NCI-H1105 treated with DMSO at 0.1 percent for 48 hours (cell line): ENCODE measurements at regions not wholly inside any gene's neighbourhood (a gene's known extent, or its start where the extent isn't known, plus 50 kb on each side); places are given as distances from the start of the nearest gene placed in this dataset.
"Not testable (repeated sequence)": the region's sequence is repeated elsewhere in the genome, so short reads cannot be mapped to it uniquely, and the experiment has no call there.

Experiments used
- DNase-seq: peaks from one replicate; lab custom pipeline; 2025; lab: John Stamatoyannopoulos, UW

DNA sequence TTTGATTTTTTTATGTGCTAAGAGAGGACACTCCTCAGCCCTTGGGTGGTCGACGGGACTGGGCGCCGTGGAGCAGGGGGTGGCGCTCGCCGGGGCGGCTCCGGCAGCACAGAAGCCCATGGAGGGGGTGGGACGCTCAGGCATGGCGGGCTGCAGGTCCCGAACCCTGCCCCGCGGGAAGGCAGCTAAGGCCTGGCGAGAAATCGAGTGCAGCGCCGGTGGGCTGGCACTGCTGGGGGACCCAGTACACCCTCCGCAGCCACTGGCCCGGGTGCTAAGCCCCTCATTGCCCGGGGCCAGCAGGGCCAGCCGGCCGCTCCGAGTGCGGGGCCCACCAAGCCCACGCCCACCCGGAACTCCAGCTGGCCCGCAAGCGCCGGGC, 669.7 kb upstream of the CTNND2 start:
- not testable (repeated sequence) for DNase-seq

DNA sequence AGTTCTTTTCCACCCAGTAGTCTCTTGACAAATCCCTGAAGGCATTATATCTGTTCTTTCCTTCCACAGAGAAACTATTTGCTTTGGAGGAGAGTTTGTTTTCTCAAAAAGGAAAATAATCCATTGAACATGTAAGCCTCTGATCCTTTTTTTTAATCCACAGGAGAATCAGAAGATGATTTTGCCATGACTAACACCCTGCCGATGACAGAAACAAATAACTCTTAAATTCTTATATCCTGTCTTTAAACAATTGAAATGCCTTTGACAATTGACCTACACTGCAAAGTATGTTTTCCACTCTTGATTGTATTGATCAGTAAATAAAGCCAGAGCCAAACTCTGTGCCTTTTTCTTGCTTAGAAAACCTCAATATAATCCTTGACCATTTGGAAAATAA, 666.4 kb upstream of the CTNND2 start:
- DNase-seq: no peak

DNA sequence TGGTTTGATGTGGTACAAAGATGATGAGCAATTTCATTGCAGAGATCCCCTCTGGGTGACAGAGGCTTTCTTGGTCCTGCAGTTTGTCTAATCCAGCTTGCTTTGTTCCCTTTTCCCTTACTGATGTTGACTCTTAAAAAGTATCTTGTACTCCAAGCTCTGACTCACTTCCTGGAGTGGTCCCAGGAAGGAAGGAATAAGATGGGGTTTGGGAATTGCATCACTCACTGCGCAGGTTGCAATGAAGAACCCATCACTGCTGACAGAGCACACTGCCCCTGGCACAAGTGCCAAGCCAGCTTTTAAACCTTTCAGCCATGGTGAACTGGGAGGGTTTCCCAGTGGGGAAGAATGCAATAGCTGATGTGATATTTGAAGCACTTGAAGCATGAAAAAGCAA, 662.2 kb upstream of the CTNND2 start:
- DNase-seq: no peak

GRCh38 chr5:12557012-12557411, 652.8 kb upstream of the CTNND2 start:
- DNase-seq: no peak

GRCh38 chr5:12526113-12526512, 621.9 kb upstream of the CTNND2 start:
- no peak for DNase-seq

- no peak for DNase-seq
Observed at GRCh38 chr5:12522116-12522515, 617.9 kb upstream of the CTNND2 start.

- DNase-seq: not testable (repeated sequence)
Observed at GRCh38 chr5:12504983-12505382, 600.7 kb upstream of the CTNND2 start.

DNA sequence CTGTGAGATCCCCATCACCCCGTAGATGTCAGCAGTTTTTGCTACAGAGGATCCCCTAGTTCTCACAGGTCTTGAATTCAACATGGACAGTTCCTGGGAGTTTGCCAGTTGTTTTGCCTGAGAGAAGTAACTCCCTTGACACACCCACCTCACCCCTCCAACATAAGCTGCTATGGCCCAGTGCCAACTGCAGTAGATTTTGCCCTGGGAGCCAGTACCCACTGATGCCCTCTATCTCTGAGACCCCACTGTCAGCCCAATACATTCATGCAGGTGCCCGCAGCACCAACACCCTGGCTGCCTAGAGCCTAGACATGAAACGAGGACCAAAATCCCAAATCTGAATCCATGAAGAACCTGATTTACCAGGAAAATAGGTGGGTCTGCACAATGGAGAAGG, 583.9 kb upstream of the CTNND2 start:
- DNase-seq: peak; percentile 37

GRCh38 chr5:12480487-12480886, 576.2 kb upstream of the CTNND2 start:
- DNase-seq: no peak

GRCh38 chr5:12477554-12477953, 573.3 kb upstream of the CTNND2 start:
- DNase-seq: no peak

DNA sequence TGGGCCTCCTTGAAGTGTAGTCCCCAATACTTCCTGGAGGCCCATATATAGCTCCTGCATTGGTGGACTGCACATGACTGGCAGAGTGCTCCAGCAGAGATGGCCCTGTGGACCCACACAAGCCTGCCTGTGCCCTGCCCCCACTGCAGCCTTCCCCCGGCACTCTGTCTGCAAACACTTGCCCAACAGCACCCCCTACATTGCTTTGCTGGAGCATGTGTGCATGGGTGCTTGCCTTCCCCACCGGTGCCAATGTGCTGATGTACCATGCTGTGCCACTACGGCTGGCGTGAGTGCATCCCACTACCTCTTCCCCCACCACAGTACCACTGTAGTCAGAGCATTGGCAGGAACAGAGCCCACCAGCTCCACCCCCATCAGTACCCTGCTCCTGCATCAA, 563.6 kb upstream of the CTNND2 start:
- DNase-seq: no peak

DNA sequence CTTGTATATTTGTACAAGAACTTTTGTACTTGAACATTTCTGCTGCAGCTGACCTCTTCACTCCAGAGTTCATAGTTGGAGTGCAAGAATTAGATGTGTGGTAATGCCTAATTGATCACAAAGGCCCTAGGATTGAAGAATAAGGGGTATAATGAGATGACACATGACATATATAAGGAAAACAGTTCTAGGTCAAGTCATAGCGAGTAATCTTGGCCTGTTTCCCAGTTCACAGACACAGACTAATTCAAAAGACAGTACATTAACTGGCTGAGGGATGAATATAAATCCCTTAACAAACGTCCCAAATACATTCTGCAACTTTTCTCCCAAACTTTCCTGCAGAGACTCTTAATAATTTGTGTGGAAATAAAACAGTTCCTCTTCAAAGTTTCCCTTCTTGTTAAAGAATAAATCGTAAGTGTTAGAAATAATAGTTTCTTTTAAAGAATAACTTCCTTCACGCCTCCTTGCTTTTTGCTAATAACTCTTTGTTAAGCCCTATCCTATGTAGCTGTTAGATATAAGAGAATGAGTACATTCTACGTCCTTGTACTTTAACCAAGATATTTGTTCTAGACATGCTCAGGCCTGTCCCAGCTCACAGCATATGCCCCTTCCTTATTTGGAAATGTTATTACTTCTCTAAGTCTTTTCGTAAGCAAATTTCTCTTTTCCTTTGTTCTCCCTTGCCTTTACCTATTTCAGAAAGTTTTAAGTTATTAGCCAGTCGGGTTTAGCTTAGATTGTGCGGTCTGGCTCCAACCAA, 556.4 kb upstream of the CTNND2 start:
- peak; percentile 29 for DNase-seq

DNA sequence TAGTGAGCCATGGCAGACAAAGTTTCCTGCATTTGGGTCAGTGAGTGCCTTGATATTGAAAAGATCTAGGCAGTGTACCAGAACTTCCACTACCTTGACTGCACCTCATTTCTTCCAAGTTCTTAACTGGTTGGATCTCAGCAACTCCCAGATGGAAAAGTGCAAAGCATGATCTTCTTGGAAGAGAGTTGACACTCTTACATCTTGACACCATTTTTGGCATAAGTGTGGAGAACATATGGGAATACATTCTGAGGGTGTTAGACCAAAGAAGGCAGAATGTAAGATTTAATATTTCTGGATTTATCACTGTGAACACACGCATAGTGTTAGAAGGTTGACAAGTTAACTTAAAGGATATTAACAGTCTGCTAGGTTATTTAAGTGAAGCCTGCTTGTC, 555.1 kb upstream of the CTNND2 start:
- no peak for DNase-seq

DNA sequence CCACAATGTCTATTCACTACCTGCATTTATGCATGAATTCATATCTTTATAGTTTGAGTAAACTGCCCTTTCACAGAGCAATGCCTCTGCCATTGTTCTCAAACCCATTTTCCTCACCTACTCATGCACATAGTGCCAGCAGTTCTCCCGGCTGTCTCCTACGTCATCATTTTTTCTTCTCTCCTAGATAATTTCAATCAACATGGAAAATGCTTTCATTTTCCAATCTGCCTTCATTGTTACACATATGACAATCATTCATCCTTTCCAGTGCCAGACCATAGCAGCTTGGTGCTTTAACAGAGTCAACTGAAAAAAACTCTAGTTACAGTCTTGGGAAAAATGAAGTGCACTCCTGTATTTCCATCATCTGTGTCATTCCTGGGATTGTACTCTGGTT, 514.8 kb upstream of the CTNND2 start:
- DNase-seq: no peak

DNA sequence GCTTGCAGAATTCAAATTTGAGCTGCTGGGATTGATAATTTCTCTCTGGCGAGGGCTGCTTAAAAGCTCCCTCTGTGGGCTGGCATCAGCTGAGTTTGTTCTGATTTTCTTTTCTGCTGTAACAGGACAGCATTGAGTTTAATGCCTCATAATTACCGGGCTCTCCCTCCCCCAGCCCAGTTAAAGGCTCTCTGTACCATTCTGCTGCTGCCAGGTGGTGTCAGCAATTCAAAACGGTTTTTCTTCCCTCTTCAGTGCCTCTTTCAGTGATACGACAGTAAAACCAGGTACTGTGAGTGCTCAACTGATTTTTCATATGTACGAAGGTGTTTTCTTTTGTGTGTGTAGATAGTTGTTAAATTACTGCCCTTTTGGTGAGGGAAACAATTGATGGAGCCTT, 509.3 kb upstream of the CTNND2 start:
- DNase-seq: peak; percentile 64

DNA sequence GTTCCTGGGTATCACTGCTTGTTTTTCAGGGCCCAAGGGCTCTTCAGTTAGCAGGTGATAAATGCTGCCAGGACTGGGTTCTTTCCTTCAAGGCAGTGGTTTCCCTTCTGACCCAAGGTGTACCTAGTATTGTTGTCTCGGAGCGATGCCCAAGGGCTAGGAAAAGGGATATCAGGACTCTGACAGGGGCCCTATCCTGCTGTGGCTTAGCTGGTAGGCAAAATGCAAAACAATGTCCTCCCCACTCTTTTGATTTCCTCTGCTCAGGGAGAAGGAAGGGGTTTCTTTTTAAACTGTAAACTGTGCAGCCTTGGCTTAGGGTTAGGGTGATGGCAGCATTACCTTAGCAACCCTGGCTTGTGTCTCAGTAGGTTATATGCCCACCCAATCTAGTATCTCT, 508.8 kb upstream of the CTNND2 start:
- DNase-seq: no peak

- DNase-seq: no peak
Observed at GRCh38 chr5:12399868-12400267, 495.6 kb upstream of the CTNND2 start.

DNA sequence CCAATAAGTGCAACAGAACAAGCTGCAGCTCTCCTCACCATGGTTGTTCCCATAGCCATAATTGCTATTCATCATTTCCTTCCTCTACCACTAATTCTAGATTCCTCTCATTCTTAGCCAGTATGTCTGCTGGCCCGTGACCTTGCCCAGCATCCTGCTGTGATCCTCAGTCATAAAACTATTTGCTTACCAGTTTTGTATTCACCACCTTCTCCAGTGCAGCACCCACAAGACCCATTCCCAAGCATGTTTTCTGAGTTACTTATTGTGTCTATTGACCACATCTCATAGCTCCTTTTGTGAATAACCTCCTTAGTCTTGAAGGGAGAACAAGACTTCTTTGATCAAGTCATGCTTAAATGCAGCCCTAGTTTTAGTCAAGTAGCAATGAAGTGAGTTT, 488.0 kb upstream of the CTNND2 start:
- no peak for DNase-seq

DNA sequence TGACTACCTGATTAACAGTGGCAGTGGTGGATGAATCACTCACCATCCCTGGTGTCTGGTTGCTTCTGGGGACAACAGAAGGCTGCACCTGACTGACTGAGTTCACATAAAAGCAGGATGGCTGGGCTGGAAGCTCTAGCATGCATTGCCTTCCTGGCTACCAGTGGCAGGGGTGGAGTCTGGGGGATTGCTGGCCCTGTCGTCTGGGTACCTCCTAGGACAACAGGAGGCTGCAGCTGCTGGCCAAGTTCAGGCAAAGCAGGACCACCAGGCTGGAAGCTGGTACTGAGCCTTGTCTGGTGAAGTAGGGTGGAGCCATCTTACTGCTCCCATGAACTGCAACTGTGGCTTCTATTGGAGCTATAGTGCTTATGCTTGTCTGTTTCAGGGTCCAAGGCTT, 480.8 kb upstream of the CTNND2 start:
- no peak for DNase-seq

GRCh38 chr5:12384005-12384404, 479.8 kb upstream of the CTNND2 start:
- no peak for DNase-seq

DNA sequence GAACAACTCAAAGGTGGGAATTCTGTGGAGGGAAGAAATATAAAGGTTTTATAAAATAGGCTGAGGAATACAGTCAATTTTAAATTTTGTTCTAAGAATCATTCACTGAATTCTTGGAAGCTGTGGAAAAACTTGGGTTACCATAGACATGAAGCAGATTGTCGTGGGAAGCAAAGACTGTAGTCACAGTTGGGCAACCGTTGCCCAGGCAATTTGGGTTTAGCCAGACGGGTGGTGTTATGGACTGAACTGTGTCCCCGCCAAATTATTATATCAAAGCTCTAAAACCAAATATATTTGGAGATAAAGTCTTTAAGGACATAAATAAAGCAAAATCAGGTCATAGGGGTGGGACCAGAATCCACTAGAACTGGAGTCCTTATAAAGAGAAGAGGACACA, 463.7 kb upstream of the CTNND2 start:
- DNase-seq: no peak

DNA sequence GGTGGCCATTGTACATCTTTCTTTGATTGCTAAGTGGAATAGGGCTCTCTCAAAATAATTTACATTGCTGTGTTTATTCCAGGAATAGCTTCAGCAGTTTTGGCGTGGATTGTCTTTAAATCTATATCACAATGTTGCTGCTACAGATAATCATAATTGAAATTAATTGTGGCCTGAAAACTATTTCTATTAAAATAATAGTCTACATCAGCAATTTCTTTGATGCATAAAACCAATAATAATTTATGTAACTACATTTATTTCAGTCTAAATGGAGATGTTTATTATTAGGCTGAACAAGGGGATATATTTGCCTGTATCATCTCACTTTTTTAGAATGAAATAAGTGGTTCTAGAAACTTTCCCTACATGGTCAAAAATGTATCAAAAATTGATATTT, 456.0 kb upstream of the CTNND2 start:
- no peak for DNase-seq

DNA sequence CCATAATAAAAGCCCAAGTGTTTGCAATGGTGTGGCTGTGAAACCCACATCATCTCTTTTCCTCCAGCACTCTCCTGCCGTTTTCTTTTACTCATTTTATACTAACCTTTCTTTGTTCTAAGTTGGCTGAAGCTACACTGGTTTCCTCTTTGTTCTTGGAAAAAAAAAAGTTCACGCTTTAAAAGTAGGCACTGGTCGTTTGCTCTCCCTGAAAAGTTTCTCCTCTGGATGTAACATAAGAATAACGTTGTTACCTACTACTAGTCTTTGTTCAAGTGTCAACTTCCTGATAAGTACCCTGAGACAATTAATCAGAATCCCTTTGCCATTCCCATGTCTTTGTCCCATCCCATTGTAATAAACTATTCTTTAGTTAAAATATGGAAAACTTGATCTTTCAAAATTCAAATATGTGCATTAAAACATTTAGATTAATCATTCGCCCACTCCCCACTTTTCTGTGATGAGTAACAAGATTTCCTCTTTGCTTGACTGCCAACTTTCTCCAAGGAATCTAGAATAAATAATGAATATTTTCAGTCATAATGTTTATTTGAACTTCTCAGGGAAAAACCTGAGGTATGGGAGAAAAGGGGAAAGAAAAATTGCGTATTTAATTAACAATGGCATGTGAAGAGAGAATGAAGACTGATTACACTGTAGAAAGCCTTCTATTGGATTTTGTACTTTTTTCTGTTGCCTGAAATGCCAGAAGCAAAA, 454.3 kb upstream of the CTNND2 start:
- no peak for DNase-seq

GRCh38 chr5:12357626-12358025, 453.4 kb upstream of the CTNND2 start:
- no peak for DNase-seq
